KMS-11 (cell line): ENCODE measurements at regions not wholly inside any gene's neighbourhood (a gene's known extent, or its start where the extent isn't known, plus 50 kb on each side); places are given as distances from the start of the nearest gene placed in this dataset.

Source experiments
- H2AFZ ChIP-seq: fragments of 200-600 bp; sonication (generic); 2 replicates; pipeline ENCODE4 v1.6.1; 2016; ENCODE audit warnings: antibody characterized with exemption, mixed run types, low read depth
- H3K27ac ChIP-seq: fragments of 200-600 bp; sonication (generic); 2 replicates; pipeline ENCODE4 v1.6.1; 2016; ENCODE audit warnings: mild to moderate bottlenecking, mixed run types
- H3K27me3 ChIP-seq: fragments of 200-600 bp; sonication (generic); 2 replicates; pipeline ENCODE4 v1.6.1; 2017; ENCODE audit warnings: mild to moderate bottlenecking, low read depth, mixed run types, moderate library complexity; ENCODE audit not compliant: insufficient read depth
- H3K36me3 ChIP-seq: fragments of 200-600 bp; sonication (generic); 2 replicates; pipeline ENCODE4 v1.6.1; 2017; ENCODE audit warnings: mild to moderate bottlenecking, mixed run types; ENCODE audit not compliant: insufficient read depth
- H3K4me1 ChIP-seq: fragments of 200-600 bp; sonication (generic); 2 replicates; pipeline ENCODE4 v1.6.1; 2016; ENCODE audit warnings: mild to moderate bottlenecking, low read depth, mixed run types; ENCODE audit not compliant: poor library complexity, severe bottlenecking
- H3K4me2 ChIP-seq: fragments of 200-600 bp; sonication (generic); 2 replicates; pipeline ENCODE4 v1.7.0; 2016; ENCODE audit warnings: mild to moderate bottlenecking, mixed run types
- H3K4me3 ChIP-seq: fragments of 200-600 bp; sonication (generic); IDR thresholded peaks from 2 replicates; pipeline ENCODE4 v1.6.1; 2017; ENCODE audit warnings: low read depth, low read length, mixed read lengths; ENCODE audit not compliant: insufficient read depth
- H3K79me2 ChIP-seq: fragments of 200-600 bp; sonication (generic); 2 replicates; pipeline ENCODE4 v1.6.1; 2016; ENCODE audit warnings: low read depth, mixed run types; ENCODE audit not compliant: insufficient read depth
- H3K9ac ChIP-seq: fragments of 200-600 bp; sonication (generic); 2 replicates; pipeline ENCODE4 v1.6.1; 2016; ENCODE audit warnings: mild to moderate bottlenecking, mixed run types
- H4K20me1 ChIP-seq: fragments of 200-600 bp; sonication (generic); 2 replicates; pipeline ENCODE4 v1.6.1; 2016; ENCODE audit warnings: mild to moderate bottlenecking, mixed run types; ENCODE audit not compliant: insufficient read depth
- CTCF ChIP-seq: fragments of 200-600 bp; sonication (generic); conservative IDR thresholded peaks from 2 replicates; pipeline ENCODE4 v1.6.1; 2017; ENCODE audit warnings: low read depth, mild to moderate bottlenecking, antibody characterized with exemption, low read length, moderate library complexity, mixed read lengths

GRCh38 chr10:105347487-105347886 lies 706.4 kb downstream of the SORCS3 start:
- Histone ChIP-seq H3K27me3 (no peaks in the 10 kb centered on the region), H3K9ac (no peak overlapping the region), H3K79me2 (no peaks in the 10 kb centered on the region), H3K4me1 (no peaks in the 10 kb centered on the region), H3K27ac (no peak overlapping the region), H3K4me3 (no peak overlapping the region), H2AFZ (no peak overlapping the region), H4K20me1 (no peaks in the 10 kb centered on the region), H3K4me2 (no peak overlapping the region), H3K36me3 (no peaks in the 10 kb centered on the region)
- TF ChIP-seq CTCF: no peak

GRCh38 chr10:105342606-105343005 lies 701.5 kb downstream of the SORCS3 start:
- Histone ChIP-seq H3K4me3 (no peak overlapping the region), H3K9ac (no peak overlapping the region), H3K4me2 (no peak overlapping the region), H2AFZ (no peak overlapping the region), H3K4me1 (no peaks in the 10 kb centered on the region), H4K20me1 (no peaks in the 10 kb centered on the region), H3K79me2 (no peaks in the 10 kb centered on the region), H3K27me3 (no peaks in the 10 kb centered on the region), H3K36me3 (no peaks in the 10 kb centered on the region), H3K27ac (no peak overlapping the region)
- TF ChIP-seq CTCF: no peak

- no peak overlapping the region for H3K4me2 ChIP-seq
- H3K27ac ChIP-seq: no peak overlapping the region
- no peaks in the 10 kb centered on the region for H3K27me3 ChIP-seq
- TF ChIP-seq CTCF: no peak
- no peaks in the 10 kb centered on the region for H4K20me1 ChIP-seq
- no peak overlapping the region for H3K9ac ChIP-seq
- no peak overlapping the region for H2AFZ ChIP-seq
- no peak overlapping the region for H3K4me3 ChIP-seq
- H3K79me2 ChIP-seq: no peaks in the 10 kb centered on the region
- no peaks in the 10 kb centered on the region for H3K36me3 ChIP-seq
- H3K4me1 ChIP-seq: no peaks in the 10 kb centered on the region
Measured at GRCh38 chr10:105339669-105340068, 698.6 kb downstream of the SORCS3 start.

- Histone ChIP-seq H3K4me2 (no peak overlapping the region), H3K4me1 (no peaks in the 10 kb centered on the region), H3K36me3 (no peaks in the 10 kb centered on the region), H3K27me3 (no peaks in the 10 kb centered on the region), H3K79me2 (no peaks in the 10 kb centered on the region), H4K20me1 (no peaks in the 10 kb centered on the region), H2AFZ (no peak overlapping the region), H3K9ac (no peak overlapping the region), H3K27ac (no peak overlapping the region), H3K4me3 (no peak overlapping the region)
- TF ChIP-seq CTCF: no peak
Measured at GRCh38 chr10:105328503-105329133, 687.5 kb downstream of the SORCS3 start.
